ENCODE measurements at regions not wholly inside any gene's neighbourhood (a gene's known extent, or its start where the extent isn't known, plus 50 kb on each side); places are given as distances from the start of the nearest gene placed in this dataset.

- TF ChIP-seq CTCF (conservative IDR thresholded peaks at IDR 0.05) (no peak), ZFX (IDR thresholded peaks at IDR 0.05) (no peak)
Measured at GRCh38 chr9:78515108-78515507, 218.2 kb downstream of the PSAT1 start.
